ENCODE measurements at regions not wholly inside any gene's neighbourhood (a gene's known extent, or its start where the extent isn't known, plus 50 kb on each side); places are given as distances from the start of the nearest gene placed in this dataset.
"Not testable (repeated sequence)": the region's sequence is repeated elsewhere in the genome, so short reads cannot be mapped to it uniquely, and the experiment has no call there.

DNA sequence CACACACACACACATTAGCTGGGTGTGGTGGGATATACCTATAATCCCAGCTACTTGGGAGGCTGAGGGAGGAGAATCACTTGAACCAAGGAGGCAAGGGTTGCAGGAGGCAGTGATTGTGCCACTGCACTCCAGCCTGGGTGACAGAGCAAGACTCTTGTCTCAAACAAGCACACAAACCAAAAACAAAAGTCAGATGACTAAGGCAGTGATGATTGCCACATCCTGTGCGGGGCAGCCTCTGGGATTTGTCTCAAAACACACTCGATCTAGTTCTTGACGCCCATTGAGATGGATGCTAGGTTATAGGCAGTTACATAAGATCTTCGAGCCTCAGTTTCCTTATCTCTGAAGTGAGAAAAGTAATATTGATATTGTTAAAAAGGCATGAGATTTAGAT lies 57.8 kb upstream of the NBPF8 start:
- POLR2A ChIA-PET; CTCF ChIA-PET; DNase-seq (ENCODE audit: extremely low spot score): not testable (repeated sequence)

- DNase-seq (ENCODE audit: extremely low spot score); CTCF ChIA-PET: not testable (repeated sequence)
- TF ChIP-seq CTCF (IDR thresholded peaks at IDR 0.05; ENCODE audit: control extremely low read depth, extremely low read depth, low read depth, missing control alignments) = peak; percentile 15
These were observed 58.7 kb upstream of the NBPF8 start for GRCh38 chr1:120356170-120356569.

GRCh38 chr1:120354618-120355184 lies 60.1 kb upstream of the NBPF8 start:
- CTCF ChIA-PET, POLR2A ChIA-PET: not testable (repeated sequence)
- DNase-seq (ENCODE audit: extremely low spot score) = peak; percentile 0

More at GRCh38 chr1:120356170-120356569, 58.7 kb upstream of the NBPF8 start:
- POLR2A ChIA-PET = not testable (repeated sequence)

DNA sequence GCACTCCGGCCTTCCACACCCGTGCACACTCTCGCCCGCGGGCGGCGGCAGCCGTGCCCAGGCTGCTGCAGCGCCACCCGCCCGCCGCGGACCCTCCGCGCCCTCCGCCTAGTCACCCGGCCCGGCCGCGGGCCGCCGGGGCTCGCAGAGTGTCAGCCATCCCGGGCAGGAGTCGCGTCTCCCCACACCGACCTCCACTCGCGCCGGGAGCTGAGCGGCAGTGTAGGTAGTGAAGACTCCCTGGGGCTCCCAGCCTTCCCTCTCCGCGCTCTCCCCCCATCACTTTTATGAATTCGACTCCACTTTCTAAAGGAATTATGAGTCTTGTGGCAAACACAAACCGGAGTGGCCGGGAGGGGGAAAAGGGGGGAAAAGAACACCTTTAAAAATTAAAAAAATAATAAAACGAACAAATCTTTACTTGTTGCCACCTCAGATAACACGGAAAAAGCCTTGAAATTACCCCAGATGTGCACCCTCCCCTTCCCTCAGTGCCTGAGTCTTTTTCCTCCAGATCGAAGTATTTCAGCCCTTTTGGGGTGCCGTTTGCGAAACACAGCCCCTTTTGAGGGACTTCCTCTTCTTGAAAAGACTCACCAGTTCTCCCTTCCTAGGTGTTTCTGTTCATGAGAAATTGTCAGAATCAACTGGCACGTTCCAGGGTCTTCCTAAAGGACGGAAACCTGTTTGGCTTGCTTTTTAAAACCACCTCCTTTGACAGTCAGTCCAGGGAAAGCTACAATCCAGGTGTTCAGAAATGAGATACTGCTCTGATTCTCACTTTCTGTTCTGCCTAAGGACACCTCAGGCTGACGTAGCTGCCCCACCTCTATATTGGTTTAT lies 72.4 kb upstream of the NBPF8 start:
- DNase-seq (ENCODE audit: extremely low spot score); POLR2A ChIA-PET; CTCF ChIA-PET: not testable (repeated sequence)

DNA sequence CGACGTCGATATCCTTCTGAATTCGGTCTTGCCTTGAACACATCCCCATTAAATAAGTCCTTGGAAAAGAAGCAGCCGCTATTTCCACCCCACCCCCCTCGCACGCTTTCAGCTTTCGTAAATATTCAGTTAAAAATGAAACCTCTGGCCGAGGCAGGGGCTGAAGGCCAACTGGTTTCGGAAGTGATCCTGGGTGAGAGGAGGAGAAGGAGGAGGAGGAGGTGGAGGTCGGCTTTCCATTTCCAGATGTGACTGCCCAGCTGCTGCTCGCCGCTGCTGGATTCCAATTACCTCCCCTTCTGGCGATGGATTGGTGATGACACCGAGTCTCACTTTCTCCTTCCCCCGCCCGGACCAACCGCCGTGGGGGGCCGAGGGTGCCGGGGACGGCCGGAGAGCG lies 73.1 kb upstream of the NBPF8 start:
- CTCF ChIA-PET; DNase-seq (ENCODE audit: extremely low spot score); POLR2A ChIA-PET: not testable (repeated sequence)

- CTCF ChIA-PET; DNase-seq (ENCODE audit: extremely low spot score); POLR2A ChIA-PET: not testable (repeated sequence)
These were observed 73.7 kb upstream of the NBPF8 start for GRCh38 chr1:120340838-120341751.

DNA sequence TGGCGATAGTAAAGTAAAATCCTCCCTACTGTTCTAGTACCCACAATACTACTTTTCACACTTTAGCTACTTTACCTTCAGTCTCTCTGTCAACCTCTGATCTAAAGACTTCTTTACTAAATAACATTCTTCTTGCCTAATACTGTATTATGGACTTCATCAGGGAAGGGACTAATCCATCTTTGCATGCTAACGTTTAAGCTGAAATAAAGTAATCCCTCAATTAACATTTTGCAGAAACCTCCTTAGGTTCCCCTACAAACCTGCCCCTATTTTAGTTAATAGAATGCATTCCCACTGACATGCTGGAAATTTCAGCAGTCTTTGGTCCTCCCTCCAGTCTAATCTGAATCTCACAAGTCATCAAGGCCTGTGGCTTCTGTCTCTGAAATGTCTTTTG lies 99.1 kb upstream of the NBPF8 start:
- POLR2A ChIA-PET; DNase-seq (ENCODE audit: extremely low spot score): not testable (repeated sequence)

GRCh38 chr1:120311930-120312329 lies 102.9 kb upstream of the NBPF8 start:
- POLR2A ChIA-PET; CTCF ChIA-PET; DNase-seq (ENCODE audit: extremely low spot score): not testable (repeated sequence)

More for the DNA sequence above, 99.1 kb upstream of the NBPF8 start:
- CTCF ChIA-PET = not testable (repeated sequence)

DNA sequence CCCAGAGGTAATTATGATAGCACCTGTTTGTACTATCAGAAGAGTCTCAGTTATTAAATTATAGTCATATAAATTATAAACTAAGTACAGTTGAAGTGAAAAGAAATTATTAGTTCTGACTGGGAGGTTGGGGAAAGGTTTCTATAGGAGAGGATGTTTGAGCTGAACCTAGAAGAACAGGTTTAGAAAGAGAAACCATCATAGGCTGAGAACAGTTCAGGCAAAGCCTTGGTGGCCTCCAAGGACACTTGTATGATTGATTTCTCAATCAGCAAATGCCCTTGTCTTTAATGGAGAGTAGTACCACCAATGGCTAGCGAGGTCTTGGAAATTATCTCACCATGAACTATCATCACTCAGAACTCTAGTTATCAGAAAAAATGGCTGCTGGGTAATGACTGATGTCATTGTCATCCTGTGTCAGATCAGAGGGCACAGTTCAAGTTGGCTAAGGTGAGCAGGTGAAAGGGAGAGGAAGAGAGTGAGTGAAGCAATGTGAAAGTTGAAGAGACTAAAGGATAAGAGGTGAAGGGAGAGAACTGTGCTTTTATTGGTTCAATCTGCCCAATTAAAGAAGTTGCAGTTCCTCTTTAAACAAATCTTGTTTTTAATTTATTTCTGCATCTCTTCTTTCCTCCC lies 105.8 kb upstream of the NBPF8 start:
- POLR2A ChIA-PET; DNase-seq (ENCODE audit: extremely low spot score); CTCF ChIA-PET: not testable (repeated sequence)

GRCh38 chr1:120305046-120305445 lies 109.8 kb upstream of the NBPF8 start:
- DNase-seq (ENCODE audit: extremely low spot score); POLR2A ChIA-PET; CTCF ChIA-PET: not testable (repeated sequence)

DNA sequence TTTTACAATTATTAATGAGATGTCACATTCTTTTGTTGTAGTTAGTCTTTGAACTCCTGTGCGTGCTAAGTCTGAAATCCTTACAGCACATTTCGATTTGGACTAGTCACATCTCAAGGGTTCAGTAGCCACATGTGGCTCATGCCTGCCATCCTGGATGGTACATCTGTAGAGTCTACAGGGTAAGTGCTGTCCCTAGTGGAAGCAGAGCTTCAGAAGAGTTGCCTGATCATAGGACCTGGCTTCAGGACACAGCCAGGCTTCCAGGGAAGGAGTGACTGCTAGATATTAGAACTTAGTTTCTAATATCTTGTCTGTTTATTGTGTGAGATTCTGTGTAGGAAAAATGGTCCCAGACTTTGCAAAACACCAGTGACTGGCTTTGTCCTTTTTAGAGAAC lies 110.5 kb upstream of the NBPF8 start:
- CTCF ChIA-PET; DNase-seq (ENCODE audit: extremely low spot score); POLR2A ChIA-PET: not testable (repeated sequence)

DNA sequence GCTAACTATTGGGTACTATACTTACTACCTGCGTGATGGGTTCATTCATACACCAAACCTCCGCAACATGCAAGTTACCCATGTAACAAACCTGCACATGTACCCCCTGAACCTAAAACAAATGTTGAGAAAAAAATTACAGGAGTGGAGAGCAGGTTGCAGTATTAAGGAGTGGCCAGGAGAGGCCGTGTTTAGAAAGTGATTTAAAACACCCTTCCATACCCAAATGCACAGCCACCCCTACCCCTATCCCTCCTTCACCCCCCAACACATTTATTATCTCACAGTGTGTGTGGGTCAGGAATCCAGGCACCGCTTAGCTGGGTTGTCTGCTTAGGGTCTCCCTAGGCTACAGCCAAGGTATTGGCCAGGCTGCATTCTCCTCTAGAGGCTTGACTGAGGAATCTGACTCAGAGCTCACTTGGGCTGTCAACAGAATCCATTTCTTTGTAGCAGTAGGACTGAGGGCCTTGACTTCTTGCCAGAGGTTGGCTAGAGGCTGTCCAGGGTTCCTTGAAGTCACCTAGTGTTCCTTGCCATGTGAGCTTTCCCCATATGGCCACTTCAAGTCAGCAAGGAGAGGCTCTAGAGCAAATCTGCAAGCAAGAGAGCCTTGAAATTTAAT lies 115.3 kb upstream of the NBPF8 start:
- POLR2A ChIA-PET; DNase-seq (ENCODE audit: extremely low spot score); CTCF ChIA-PET: not testable (repeated sequence)

DNA sequence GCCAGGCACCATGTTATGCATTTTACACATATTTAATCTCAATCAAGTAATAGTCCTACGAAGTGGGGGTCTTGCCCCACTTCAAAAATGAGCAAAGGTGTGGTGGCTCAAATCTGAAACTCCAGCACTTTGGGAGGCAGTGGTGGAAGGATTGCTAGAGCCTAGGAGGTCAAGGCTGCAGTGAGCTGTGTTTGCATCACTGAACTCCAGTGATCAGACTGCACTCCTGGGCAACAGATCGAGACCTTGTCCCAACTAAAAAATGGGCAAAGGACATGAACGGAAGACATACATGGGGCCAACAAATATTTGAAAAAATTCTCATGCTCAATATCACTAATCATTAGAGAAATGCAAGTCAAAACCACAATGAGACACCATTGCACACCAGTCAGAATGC lies 116.3 kb upstream of the NBPF8 start:
- POLR2A ChIA-PET; DNase-seq (ENCODE audit: extremely low spot score); CTCF ChIA-PET: not testable (repeated sequence)

DNA sequence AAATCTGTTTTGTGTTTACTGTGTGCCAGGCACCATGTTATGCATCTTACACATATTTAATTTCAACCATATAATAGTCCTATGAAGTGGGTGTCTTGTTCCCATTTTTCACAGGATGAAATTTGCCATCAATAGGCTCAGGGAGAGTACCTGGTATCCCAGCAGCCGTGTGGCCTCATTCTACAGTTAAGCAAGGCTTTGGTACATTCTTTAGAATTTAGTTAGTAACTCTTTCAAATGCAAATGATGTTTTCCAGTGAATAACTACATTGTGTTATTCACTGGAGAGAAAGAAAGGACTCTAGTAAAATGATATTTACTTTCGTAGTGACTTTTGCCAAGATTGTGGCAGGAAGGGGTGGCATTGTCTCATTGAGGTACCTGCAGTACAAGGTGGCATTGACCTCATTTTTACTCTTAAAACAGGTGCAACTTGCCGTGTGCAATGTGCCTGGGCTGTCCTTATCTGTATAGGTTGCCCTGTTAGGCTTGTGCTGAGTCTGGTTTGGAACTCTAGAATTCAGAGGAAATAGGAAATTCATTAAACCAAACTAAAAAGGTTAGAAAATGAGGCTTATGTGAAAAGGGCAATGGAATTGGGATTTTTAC lies 117.4 kb upstream of the NBPF8 start:
- DNase-seq (ENCODE audit: extremely low spot score); POLR2A ChIA-PET; CTCF ChIA-PET: not testable (repeated sequence)

GRCh38 chr1:120290105-120290504 lies 113.8 kb upstream of the SEC22B start:
- POLR2A ChIA-PET; CTCF ChIA-PET; DNase-seq (ENCODE audit: extremely low spot score): not testable (repeated sequence)

GRCh38 chr1:120289601-120290074 lies 113.3 kb upstream of the SEC22B start:
- DNase-seq (ENCODE audit: extremely low spot score); POLR2A ChIA-PET; CTCF ChIA-PET: not testable (repeated sequence)

Measured in GM10248 (cell line).